Loucy (cell line): ENCODE measurements at regions not wholly inside any gene's neighbourhood (a gene's known extent, or its start where the extent isn't known, plus 50 kb on each side); places are given as distances from the start of the nearest gene placed in this dataset.

Source experiments
- H2AFZ ChIP-seq: fragments of 200-600 bp; sonication (generic); 2 replicates; pipeline ENCODE4 v1.6.0; 2016; ENCODE audit warnings: antibody characterized with exemption, mild to moderate bottlenecking, low read length, moderate library complexity
- H3F3A ChIP-seq: fragments of 200-600 bp; 2 replicates; pipeline ENCODE4 v1.6.0; 2016; ENCODE audit warnings: antibody characterized with exemption, low read depth, mild to moderate bottlenecking
- H3K27me3 ChIP-seq: fragments of 200-600 bp; sonication (generic); 2 replicates; pipeline ENCODE4 v1.6.1; 2014; ENCODE audit warnings: low read length, mild to moderate bottlenecking; ENCODE audit not compliant: insufficient read depth, poor library complexity, severe bottlenecking
- H3K36me3 ChIP-seq: fragments of 200-600 bp; sonication (generic); 2 replicates; pipeline ENCODE4 v1.6.1; 2016; ENCODE audit warnings: low read length; ENCODE audit not compliant: insufficient read depth
- H3K4me1 ChIP-seq: fragments of 200-600 bp; sonication (generic); 2 replicates; pipeline ENCODE4 v1.5.1; 2014; ENCODE audit warnings: low read length, mild to moderate bottlenecking; ENCODE audit not compliant: insufficient read depth, poor library complexity, severe bottlenecking
- H3K4me2 ChIP-seq: fragments of 200-600 bp; sonication (generic); 2 replicates; pipeline ENCODE4 v1.6.0; 2014; ENCODE audit warnings: antibody characterized with exemption, low read length, low read depth, mild to moderate bottlenecking; ENCODE audit not compliant: poor library complexity, severe bottlenecking
- H3K4me3 ChIP-seq: fragments of 200-600 bp; sonication (generic); 2 replicates; pipeline ENCODE4 v1.5.1; 2014; ENCODE audit warnings: low read length, mild to moderate bottlenecking, mixed read lengths; ENCODE audit not compliant: poor library complexity, severe bottlenecking
- H3K79me2 ChIP-seq: fragments of 200-600 bp; sonication (generic); 2 replicates; pipeline ENCODE4 v1.6.1; 2014; ENCODE audit warnings: low read length; ENCODE audit not compliant: insufficient read depth
- H3K9ac ChIP-seq: fragments of 200-600 bp; sonication (generic); 2 replicates; pipeline ENCODE4 v1.6.0; 2014; ENCODE audit warnings: mild to moderate bottlenecking, low read depth, low read length, moderate library complexity; ENCODE audit not compliant: poor library complexity, severe bottlenecking
- H3K9me2 ChIP-seq: fragments of 200-600 bp; sonication (generic); replicated peaks from 2 replicates; pipeline ENCODE4 v1.6.1; 2016; ENCODE audit warnings: low read depth, low read length, mixed read lengths
- H3K9me3 ChIP-seq: fragments of 200-600 bp; sonication (generic); 2 replicates; pipeline ENCODE4 v1.6.1; 2014; ENCODE audit warnings: mild to moderate bottlenecking, antibody characterized with exemption, low read length, low read depth; ENCODE audit not compliant: insufficient read depth
- H4K20me1 ChIP-seq: fragments of 200-600 bp; sonication (generic); 2 replicates; pipeline ENCODE4 v1.6.0; 2014; ENCODE audit warnings: antibody characterized with exemption, low read length, mild to moderate bottlenecking; ENCODE audit not compliant: insufficient read depth, poor library complexity, severe bottlenecking
- CTCF ChIP-seq: fragments of 200-600 bp; sonication (generic); conservative IDR thresholded peaks from 2 replicates; pipeline ENCODE4 v1.5.1; 2014; ENCODE audit warnings: mild to moderate bottlenecking, antibody characterized with exemption, low read length
- EZH2phosphoT487 ChIP-seq: fragments of 200-600 bp; IDR thresholded peaks from 2 replicates; pipeline ENCODE4 v1.6.1; 2018; ENCODE audit warnings: antibody characterized with exemption, mild to moderate bottlenecking, moderate library complexity, borderline replicate concordance

- Histone ChIP-seq H3K27me3 (no peaks in the 10 kb centered on the region), H3F3A (no peaks in the 10 kb centered on the region), H3K4me1 (no peaks in the 10 kb centered on the region), H3K4me2 (no peak overlapping the region), H3K79me2 (no peaks in the 10 kb centered on the region), H3K36me3 (no peaks in the 10 kb centered on the region), H3K4me3 (no peak overlapping the region), H3K9me3 (no peaks in the 10 kb centered on the region), H4K20me1 (no peaks in the 10 kb centered on the region), H3K9me2 (no peaks in the 10 kb centered on the region), H2AFZ (no peak overlapping the region), H3K9ac (no peak overlapping the region)
- no peak for TF ChIP-seq EZH2phosphoT487
- TF ChIP-seq CTCF, result no peak
These were observed 611.2 kb upstream of the ZNF608 start for GRCh38 chr5:125357660-125358059.

- no peaks in the 10 kb centered on the region for H3K4me1 ChIP-seq
- no peaks in the 10 kb centered on the region for H3K9me2 ChIP-seq
- no peak overlapping the region for H3K9ac ChIP-seq
- H3F3A ChIP-seq, result no peaks in the 10 kb centered on the region
- H3K4me3 ChIP-seq, result no peak overlapping the region
- no peaks in the 10 kb centered on the region for H3K9me3 ChIP-seq
- no peaks in the 10 kb centered on the region for H4K20me1 ChIP-seq
- TF ChIP-seq CTCF, result no peak
- TF ChIP-seq EZH2phosphoT487, result no peak
- no peaks in the 10 kb centered on the region for H3K36me3 ChIP-seq
- H3K4me2 ChIP-seq, result no peak overlapping the region
- H3K27me3 ChIP-seq, result no peaks in the 10 kb centered on the region
- H2AFZ ChIP-seq, result no peak overlapping the region
- no peaks in the 10 kb centered on the region for H3K79me2 ChIP-seq
These were observed 619.3 kb upstream of the ZNF608 start for GRCh38 chr5:125365747-125366146.

GRCh38 chr5:125367702-125368101, 621.3 kb upstream of the ZNF608 start:
- no peaks in the 10 kb centered on the region for H3K9me3 ChIP-seq
- H3K27me3 ChIP-seq, result no peaks in the 10 kb centered on the region
- H3K9ac ChIP-seq, result no peak overlapping the region
- H3K79me2 ChIP-seq, result no peaks in the 10 kb centered on the region
- TF ChIP-seq CTCF (no peak), EZH2phosphoT487 (no peak)
- no peaks in the 10 kb centered on the region for H3F3A ChIP-seq
- H2AFZ ChIP-seq, result no peak overlapping the region
- H3K4me3 ChIP-seq, result no peak overlapping the region
- H3K4me1 ChIP-seq, result peaks cover under 1% of the 10 kb centered on the region
- H4K20me1 ChIP-seq, result no peaks in the 10 kb centered on the region
- no peaks in the 10 kb centered on the region for H3K36me3 ChIP-seq
- H3K4me2 ChIP-seq, result no peak overlapping the region
- no peaks in the 10 kb centered on the region for H3K9me2 ChIP-seq
